GM23338 (cell line): ENCODE measurements at regions not wholly inside any gene's neighbourhood (a gene's known extent, or its start where the extent isn't known, plus 50 kb on each side); places are given as distances from the start of the nearest gene placed in this dataset.

ENCODE experiments used
- ATAC-seq: fragments of 200-7000 bp; cut with Tn5 transposase; 3 replicates; pipeline ENCODE4 v1.9.1; 2020
- DNase-seq: peaks from one replicate; pipeline ENCODE4 v3.0.0-alpha.2; 2015; ENCODE audit warnings: low spot score
- H2AFZ ChIP-seq: fragments of 200-600 bp; sonication (generic); 2 replicates; pipeline ENCODE4 v1.8.0; 2016; ENCODE audit warnings: antibody characterized with exemption, mild to moderate bottlenecking, moderate library complexity
- H3F3A ChIP-seq: fragments of 200-600 bp; sonication (generic); replicated peaks from 2 replicates; pipeline ENCODE4 v1.8.0; 2017; ENCODE audit warnings: antibody characterized with exemption, mixed run types, low read depth
- H3K27ac ChIP-seq: fragments of 200-600 bp; sonication (generic); 2 replicates; pipeline ENCODE4 v1.6.1; 2016; ENCODE audit warnings: low read depth
- H3K27me3 ChIP-seq: fragments of 200-600 bp; sonication (generic); 2 replicates; pipeline ENCODE4 v1.8.0; 2016; ENCODE audit warnings: mild to moderate bottlenecking, mixed run types, moderate library complexity; ENCODE audit not compliant: insufficient read depth
- H3K36me3 ChIP-seq: fragments of 200-600 bp; sonication (generic); 2 replicates; pipeline ENCODE4 v1.8.0; 2016; ENCODE audit warnings: mild to moderate bottlenecking; ENCODE audit not compliant: insufficient read depth
- H3K4me1 ChIP-seq: fragments of 200-600 bp; sonication (generic); 2 replicates; pipeline ENCODE4 v1.8.0; 2016; ENCODE audit warnings: mild to moderate bottlenecking, moderate library complexity; ENCODE audit not compliant: insufficient read depth
- H3K4me2 ChIP-seq: fragments of 200-600 bp; sonication (generic); 2 replicates; pipeline ENCODE4 v1.7.1; 2017; ENCODE audit warnings: mixed run types
- H3K4me3 ChIP-seq: fragments of 200-600 bp; sonication (generic); 2 replicates; pipeline ENCODE4 v1.6.1; 2016; ENCODE audit warnings: mixed run types
- H3K79me2 ChIP-seq: fragments of 200-600 bp; sonication (generic); replicated peaks from 2 replicates; pipeline ENCODE4 v1.8.0; 2017; ENCODE audit warnings: mild to moderate bottlenecking; ENCODE audit not compliant: insufficient read depth
- H3K9me2 ChIP-seq: fragments of 200-600 bp; sonication (generic); 2 replicates; pipeline ENCODE4 v1.8.0; 2017; ENCODE audit not compliant: insufficient read depth
- H4K20me1 ChIP-seq: fragments of 200-600 bp; sonication (generic); replicated peaks from 2 replicates; pipeline ENCODE4 v1.8.0; 2017; ENCODE audit warnings: mild to moderate bottlenecking; ENCODE audit not compliant: insufficient read depth
- H3K27ac Mint-ChIP-seq: 2 replicates; pipeline ENCODE4 v1.8.0; 2020; ENCODE audit warnings: inconsistent platforms, mild to moderate bottlenecking, moderate library complexity, mixed read lengths
- H3K27me3 Mint-ChIP-seq: 3 replicates; pipeline ENCODE4 v1.8.0; 2022; ENCODE audit warnings: low read depth, mild to moderate bottlenecking, moderate library complexity, mixed read lengths, inconsistent platforms; ENCODE audit not compliant: insufficient read depth, poor library complexity
- H3K36me3 Mint-ChIP-seq: 3 replicates; pipeline ENCODE4 v1.8.0; 2021; ENCODE audit warnings: low read depth, mild to moderate bottlenecking, inconsistent platforms, moderate library complexity, mixed read lengths
- H3K4me1 Mint-ChIP-seq: 3 replicates; pipeline ENCODE4 v1.8.0; 2020; ENCODE audit warnings: mild to moderate bottlenecking, inconsistent platforms, mixed read lengths
- H3K4me3 Mint-ChIP-seq: 3 replicates; pipeline ENCODE4 v1.8.0; 2021; ENCODE audit warnings: moderate library complexity, mild to moderate bottlenecking, inconsistent platforms, mixed read lengths
- H3K9me3 Mint-ChIP-seq: 3 replicates; pipeline ENCODE4 v1.8.0; 2020; ENCODE audit warnings: moderate library complexity, mild to moderate bottlenecking, inconsistent platforms, mixed read lengths
- CREB1 ChIP-seq: fragments of 250-450 bp; sonication (Bioruptor Pico); IDR thresholded peaks from 2 replicates; pipeline ENCODE4 v1.5.0; 2020; ENCODE audit warnings: low read depth, mild to moderate bottlenecking, moderate library complexity
- CTCF ChIP-seq, 2 experiments: fragments of 200-600 bp in 1 of 2; sonication (generic) in 1 of 2; conservative IDR thresholded peaks; 2 replicates each; pipeline versions ENCODE4 v1.5.1 to v1.6.1; 2016 to 2017; ENCODE audit warnings: antibody characterized with exemption in 2 of 2, low read depth in 2 of 2, mild to moderate bottlenecking in 2 of 2, moderate library complexity in 1 of 2
- ETS1 ChIP-seq: IDR thresholded peaks from 2 replicates; pipeline ENCODE4 v1.6.1; 2016; ENCODE audit warnings: antibody characterized with exemption
- EZH2 ChIP-seq: fragments of 200-600 bp; sonication (generic); IDR thresholded peaks from one replicate; pipeline ENCODE4 v1.8.0; 2017; ENCODE audit warnings: antibody characterized with exemption, mild to moderate bottlenecking, low read depth; ENCODE audit not compliant: unreplicated experiment
- EZH2phosphoT487 ChIP-seq: fragments of 200-600 bp; sonication (generic); IDR thresholded peaks from one replicate; pipeline ENCODE4 v1.8.1; 2018; ENCODE audit warnings: antibody characterized with exemption; ENCODE audit not compliant: unreplicated experiment
- JUNB ChIP-seq: IDR thresholded peaks from one replicate; pipeline ENCODE4 v1.6.1; 2016; ENCODE audit warnings: antibody characterized with exemption; ENCODE audit not compliant: unreplicated experiment
- NANOG ChIP-seq: IDR thresholded peaks from 2 replicates; pipeline ENCODE4 v1.6.1; 2016; ENCODE audit warnings: antibody characterized with exemption, borderline replicate concordance
- POLR2AphosphoS5 ChIP-seq: IDR thresholded peaks from 2 replicates; pipeline ENCODE4 v1.6.1; 2016; ENCODE audit warnings: antibody characterized with exemption, low read depth
- REST ChIP-seq: IDR thresholded peaks from one replicate; pipeline ENCODE4 v1.6.1; 2018; ENCODE audit warnings: antibody characterized with exemption; ENCODE audit not compliant: unreplicated experiment
- STAT1 ChIP-seq: IDR thresholded peaks from one replicate; pipeline ENCODE4 v1.6.1; 2016; ENCODE audit warnings: antibody characterized with exemption; ENCODE audit not compliant: unreplicated experiment
- ZNF114 ChIP-seq: fragments of 250-450 bp; sonication (Bioruptor Pico); IDR thresholded peaks from 2 replicates; pipeline ENCODE4 v1.5.0; 2020; ENCODE audit warnings: mild to moderate bottlenecking, moderate library complexity
- ZNF331 ChIP-seq: fragments of 250-450 bp; sonication (Bioruptor Pico); IDR thresholded peaks from 2 replicates; pipeline ENCODE4 v1.5.0; 2020; ENCODE audit warnings: low read depth, mild to moderate bottlenecking, moderate library complexity
- ZNF462 ChIP-seq: fragments of 250-450 bp; sonication (Bioruptor Pico); IDR thresholded peaks from 2 replicates; pipeline ENCODE4 v1.5.0; 2020; ENCODE audit warnings: mild to moderate bottlenecking, moderate library complexity

- DNase-seq (no peak), ATAC-seq (no peak)
- Histone ChIP-seq H3K4me2 (no peak overlapping the region), H3F3A (no peaks in the 10 kb centered on the region), H4K20me1 (no peaks in the 10 kb centered on the region), H3K9me2 (peaks cover 3% of the 10 kb centered on the region; the same call in 1 of the 2 replicates), H2AFZ (no peak overlapping the region), H3K4me1 (no peaks in the 10 kb centered on the region), H3K79me2 (no peaks in the 10 kb centered on the region), H3K4me3 (no peak overlapping the region), H3K27ac (no peak overlapping the region), H3K27me3 (no peaks in the 10 kb centered on the region), H3K36me3 (no peaks in the 10 kb centered on the region)
- peaks cover 25% of the 10 kb centered on the region for H3K9me3 Mint-ChIP-seq
- H3K27ac Mint-ChIP-seq = no peak overlapping the region
- no peak for TF ChIP-seq CREB1 (CRISPR knock-in tag)
- TF ChIP-seq JUNB = no peak
- no peak for TF ChIP-seq ZNF114 (CRISPR knock-in tag)
- TF ChIP-seq POLR2AphosphoS5 = no peak
- TF ChIP-seq EZH2 = no peak
- no peak for TF ChIP-seq ZNF331 (CRISPR knock-in tag)
- TF ChIP-seq ZNF462 (CRISPR knock-in tag) = no peak
- no peak for TF ChIP-seq CTCF (conservative IDR thresholded peaks at IDR 0.05; ENCODE audit: low read depth in 2 of 2)
- no peak for TF ChIP-seq REST
- no peak for TF ChIP-seq NANOG
- no peak for TF ChIP-seq STAT1
- TF ChIP-seq EZH2phosphoT487 = no peak
- TF ChIP-seq ETS1 = no peak
- H3K36me3 Mint-ChIP-seq = peaks cover 8% of the 10 kb centered on the region
- H3K4me1 Mint-ChIP-seq = peaks cover 4% of the 10 kb centered on the region; the same call in 1 of the 3 replicates
- no peak overlapping the region for H3K4me3 Mint-ChIP-seq
- H3K27me3 Mint-ChIP-seq = no peaks in the 10 kb centered on the region
These were observed 89.2 kb downstream of the CGGBP1 start for GRCh38 chr3:87969620-87970019.
